ENCODE measurements at regions not wholly inside any gene's neighbourhood (a gene's known extent, or its start where the extent isn't known, plus 50 kb on each side); places are given as distances from the start of the nearest gene placed in this dataset.

GRCh38 chr5:124007675-124008398 lies 495.9 kb downstream of the CSNK1G3 start:
- no peaks in the 10 kb centered on the region for H3K27me3 ChIP-seq (ENCODE audit: control insufficient read depth in 4 of 4, insufficient read depth in 4 of 4, low read length in 3 of 4)
- H3K4me3 ChIP-seq (ENCODE audit: low read depth in 1 of 3, low read length in 3 of 3): no peak overlapping the region
- no peaks in the 10 kb centered on the region for H3K4me1 ChIP-seq (ENCODE audit: control insufficient read depth in 4 of 4, insufficient read depth in 4 of 4, low read length in 3 of 4)
- no peak for TF ChIP-seq CTCF (IDR thresholded peaks at IDR 0.05; ENCODE audit: low read depth, low read length, missing input control)
- no peak for TF ChIP-seq ATF3 (IDR thresholded peaks at IDR 0.05)
- TF ChIP-seq GABPA (IDR thresholded peaks at IDR 0.05 in 1 of 2, conservative IDR thresholded peaks at IDR 0.05 in 1 of 2): no peak
- TF ChIP-seq JUND (IDR thresholded peaks at IDR 0.05): no peak
- TF ChIP-seq YY1 (IDR thresholded peaks at IDR 0.05): no peak
- no peak for TF ChIP-seq TAF1 (conservative IDR thresholded peaks at IDR 0.05)
- TF ChIP-seq FOXA2 (IDR thresholded peaks at IDR 0.05): no peak
- TF ChIP-seq REST (IDR thresholded peaks at IDR 0.05): no peak
- TF ChIP-seq MAX (IDR thresholded peaks at IDR 0.05): no peak
- TF ChIP-seq HNF4A (conservative IDR thresholded peaks at IDR 0.05): no peak
- no peak for TF ChIP-seq RXRA (IDR thresholded peaks at IDR 0.05)
- H3K9ac ChIP-seq (ENCODE audit: low read depth in 1 of 2, low read length in 2 of 2): no peak overlapping the region
- WGBS: 61% methylated on average over 2 of the region's 2 CpGs
- no peak for DNase-seq (ENCODE audit: low spot score)
- no peaks in the 10 kb centered on the region for H3K36me3 ChIP-seq (ENCODE audit: control insufficient read depth in 4 of 4, insufficient read depth in 3 of 4, low read depth in 1 of 4, low read length in 3 of 4)
- H3K9me3 ChIP-seq (ENCODE audit: control insufficient read depth in 4 of 4, low read length in 3 of 4): peaks cover 0 to 9% (median 2%) of the 10 kb centered on the region in 4 donors
- H3K27ac ChIP-seq (ENCODE audit: low read depth in 1 of 2, low read length in 2 of 2): no peak overlapping the region

- H3K9ac ChIP-seq (ENCODE audit: low read depth in 1 of 2, low read length in 2 of 2): no peak overlapping the region
- no peaks in the 10 kb centered on the region for H3K9me3 ChIP-seq (ENCODE audit: control insufficient read depth in 4 of 4, low read length in 3 of 4)
- H3K4me1 ChIP-seq (ENCODE audit: control insufficient read depth in 4 of 4, insufficient read depth in 4 of 4, low read length in 3 of 4): no peaks in the 10 kb centered on the region
- DNase-seq (ENCODE audit: low spot score): no peak
- H3K27ac ChIP-seq (ENCODE audit: low read depth in 1 of 2, low read length in 2 of 2): no peak overlapping the region
- peaks cover 0 to 3% (median 0%) of the 10 kb centered on the region in 4 donors for H3K27me3 ChIP-seq (ENCODE audit: control insufficient read depth in 4 of 4, insufficient read depth in 4 of 4, low read length in 3 of 4)
- H3K36me3 ChIP-seq (ENCODE audit: control insufficient read depth in 4 of 4, insufficient read depth in 3 of 4, low read depth in 1 of 4, low read length in 3 of 4): no peaks in the 10 kb centered on the region
- H3K4me3 ChIP-seq (ENCODE audit: low read depth in 1 of 3, low read length in 3 of 3): no peak overlapping the region
- 90% methylated on average over 4 of the region's 4 CpGs for WGBS
- TF ChIP-seq NR2F2 (IDR thresholded peaks at IDR 0.05) (no peak), RXRA (IDR thresholded peaks at IDR 0.05) (no peak), ATF3 (IDR thresholded peaks at IDR 0.05) (no peak), MAX (IDR thresholded peaks at IDR 0.05) (no peak), FOXA1 (IDR thresholded peaks at IDR 0.05) (no peak), CTCF (IDR thresholded peaks at IDR 0.05; ENCODE audit: low read depth, low read length, missing input control) (no peak), YY1 (IDR thresholded peaks at IDR 0.05) (no peak), HNF4G (IDR thresholded peaks at IDR 0.05) (no peak), ZBTB33 (IDR thresholded peaks at IDR 0.05) (no peak), RAD21 (IDR thresholded peaks at IDR 0.05) (no peak), FOXA2 (IDR thresholded peaks at IDR 0.05) (no peak), GABPA (IDR thresholded peaks at IDR 0.05 in 1 of 2, conservative IDR thresholded peaks at IDR 0.05 in 1 of 2) (no peak)
These were observed 489.1 kb downstream of the CSNK1G3 start for GRCh38 chr5:124001036-124001615.
